HG02938 (cell line): ENCODE measurements at regions not wholly inside any gene's neighbourhood (a gene's known extent, or its start where the extent isn't known, plus 50 kb on each side); places are given as distances from the start of the nearest gene placed in this dataset.

Experiments used
- ATAC-seq: cut with Tn5 transposase; IDR thresholded peaks from one replicate; pipeline ENCODE4 v1.9.1; 2021; ENCODE audit warnings: mild to moderate bottlenecking, moderate library complexity; ENCODE audit not compliant: unreplicated experiment

DNA sequence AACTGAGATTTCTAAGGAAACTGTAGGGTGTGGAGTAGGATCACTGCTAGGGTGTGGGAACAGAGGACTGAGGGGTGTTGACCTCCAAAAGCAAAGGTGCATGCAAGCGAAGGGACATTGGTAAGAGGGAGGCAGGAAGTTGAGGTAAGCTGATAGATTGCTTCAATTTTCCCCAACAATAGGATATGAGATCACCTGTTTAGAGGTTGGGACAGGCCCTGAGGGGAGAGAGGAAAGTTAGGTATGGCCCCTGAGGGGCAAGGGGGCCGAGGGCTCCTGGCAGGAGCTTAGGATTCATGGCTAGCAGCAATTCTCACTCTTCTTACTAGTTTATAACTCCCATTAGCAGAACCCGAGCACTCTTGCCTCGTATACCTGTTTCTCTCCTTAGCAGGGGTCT lies 106.8 kb upstream of the RPS6KA2 start:
- ATAC-seq, result no peak

DNA sequence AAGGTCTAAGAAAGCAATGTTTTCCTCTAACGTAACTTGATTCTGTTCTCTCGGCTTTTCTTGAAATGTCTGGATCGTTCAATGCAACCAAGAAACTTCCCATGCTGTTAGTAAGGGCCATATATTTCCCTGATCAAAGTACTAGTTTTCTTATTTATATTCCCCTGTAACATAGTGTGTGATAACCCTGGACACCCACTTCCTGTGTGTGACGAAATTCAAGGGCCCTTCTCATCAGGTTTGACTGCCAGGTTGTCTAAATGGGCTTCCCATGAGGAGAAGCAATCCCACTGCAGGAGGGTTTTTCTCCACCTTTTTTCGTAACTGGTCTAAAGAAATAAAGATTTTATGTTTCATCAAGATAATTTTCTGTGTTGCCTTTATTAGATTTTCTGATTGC lies 102.6 kb upstream of the RPS6KA2 start:
- no peak for ATAC-seq

DNA sequence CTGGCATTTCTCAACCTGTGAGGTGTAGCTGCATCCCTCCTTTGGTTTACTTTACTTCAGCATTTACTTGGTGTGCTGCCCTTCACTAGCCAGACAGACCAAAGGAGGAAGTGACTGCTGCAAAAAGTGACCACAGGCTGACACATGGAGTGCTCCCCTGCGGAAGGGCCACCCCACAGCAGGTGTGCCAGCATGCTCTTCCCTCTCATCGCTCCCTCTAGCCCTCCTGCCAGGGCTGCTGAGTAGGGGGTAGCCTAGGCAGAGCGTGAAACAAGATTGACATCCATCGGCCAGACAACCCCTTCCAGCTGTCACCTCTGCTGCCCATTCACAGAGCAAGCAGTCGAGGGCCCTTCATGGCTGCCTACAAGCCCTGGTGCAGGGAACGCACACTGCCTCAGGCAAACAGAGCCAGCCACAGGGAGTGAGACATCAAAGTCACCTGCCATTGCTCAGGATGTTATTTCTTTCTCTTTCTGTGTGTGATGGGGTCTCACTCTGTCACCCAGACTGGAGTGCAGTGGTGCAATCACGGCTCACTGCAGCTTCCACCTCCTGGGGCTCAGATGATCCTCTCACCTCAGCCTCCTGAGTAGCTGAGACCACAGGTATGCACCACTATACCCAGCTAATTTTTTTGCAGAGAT lies 102.0 kb upstream of the RPS6KA2 start:
- no peak for ATAC-seq

DNA sequence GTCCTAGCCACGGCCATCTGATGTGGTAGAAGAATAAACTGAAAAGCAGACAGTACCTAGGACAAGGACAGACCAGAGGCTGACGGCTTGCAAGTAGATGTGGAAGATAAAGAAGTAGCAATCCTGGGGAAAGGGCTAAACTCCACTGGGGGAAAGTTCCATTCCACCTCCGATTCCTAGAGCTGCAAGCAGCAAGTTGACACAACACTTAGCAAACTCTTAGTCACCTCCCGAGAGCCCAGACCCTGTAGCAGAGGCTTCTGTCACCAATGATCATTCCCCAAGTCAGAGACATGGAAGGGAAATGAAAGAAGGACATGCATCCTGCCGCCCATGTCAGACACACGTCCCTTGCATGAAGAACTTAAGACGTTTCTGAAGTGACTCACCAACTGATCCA lies 99.2 kb upstream of the RPS6KA2 start:
- ATAC-seq, result no peak

DNA sequence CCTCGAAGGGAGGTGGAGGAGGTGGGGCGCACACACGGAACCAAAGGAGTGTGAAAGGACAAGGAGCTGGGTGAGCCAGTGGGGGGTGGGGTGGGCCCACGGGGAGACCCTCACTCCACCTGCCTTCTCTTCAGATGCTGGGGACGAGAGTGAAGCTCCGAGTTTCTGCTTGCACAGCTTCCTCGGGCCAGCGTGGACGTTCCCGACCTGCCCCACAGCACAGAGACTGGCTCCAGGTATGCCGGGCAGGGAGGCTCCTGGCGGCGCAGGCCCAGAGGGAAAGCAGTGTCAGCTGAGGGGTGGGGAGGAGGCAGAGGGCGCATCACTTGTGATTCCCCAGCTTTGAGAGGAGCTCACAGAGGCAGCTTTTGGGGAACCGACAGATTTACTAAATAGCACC lies 98.5 kb upstream of the RPS6KA2 start:
- no peak for ATAC-seq

GRCh38 chr6:166724576-166724975 lies 97.5 kb upstream of the RPS6KA2 start:
- ATAC-seq, result no peak

DNA sequence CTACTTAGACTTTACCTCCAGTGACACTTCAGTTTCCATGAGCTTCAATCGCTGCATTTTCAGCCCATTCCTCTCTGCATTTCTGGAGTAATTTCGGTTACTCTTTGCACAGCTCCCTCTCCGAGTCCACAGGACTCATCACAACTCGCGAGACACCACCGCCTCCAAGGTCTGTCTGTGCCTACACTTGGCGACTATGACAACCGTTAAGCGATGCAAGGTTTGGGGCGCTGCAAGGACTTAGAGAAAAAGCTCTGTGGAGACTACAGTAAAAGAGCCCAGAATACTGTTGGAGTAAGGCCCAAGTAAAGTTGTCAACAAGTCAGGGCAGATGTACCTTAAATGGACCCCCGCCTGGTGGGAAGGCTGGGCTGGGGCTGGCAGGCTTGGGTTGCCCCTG lies 95.7 kb upstream of the RPS6KA2 start:
- no peak for ATAC-seq

DNA sequence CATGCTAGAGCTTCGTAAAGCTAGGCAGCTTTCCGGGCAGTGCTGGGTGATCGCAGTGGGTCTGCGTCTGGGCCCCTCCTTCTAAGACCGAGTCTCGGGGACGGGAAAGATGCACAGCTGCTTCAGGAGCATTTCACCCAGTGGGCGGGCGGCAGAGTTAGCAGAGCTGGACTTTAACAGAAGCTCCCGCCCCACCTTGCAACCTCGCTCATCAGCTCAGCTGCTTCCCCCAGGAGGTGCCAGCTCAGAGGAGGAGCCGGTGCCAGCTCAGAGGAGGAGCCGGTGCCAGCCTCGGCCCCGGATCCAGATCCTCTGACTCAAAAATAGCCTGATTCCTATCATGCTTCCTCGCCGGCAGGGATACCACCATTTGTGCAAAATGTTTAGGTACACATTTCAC lies 94.5 kb upstream of the RPS6KA2 start:
- no peak for ATAC-seq

- no peak for ATAC-seq
These were observed 93.8 kb upstream of the RPS6KA2 start for GRCh38 chr6:166720856-166721255.

GRCh38 chr6:166719019-166719418 lies 92.0 kb upstream of the RPS6KA2 start:
- ATAC-seq, result no peak

- ATAC-seq, result no peak
These were observed 91.5 kb upstream of the RPS6KA2 start for GRCh38 chr6:166718516-166718915.

- ATAC-seq, result no peak
These were observed 90.0 kb upstream of the RPS6KA2 start for GRCh38 chr6:166716910-166717617.

DNA sequence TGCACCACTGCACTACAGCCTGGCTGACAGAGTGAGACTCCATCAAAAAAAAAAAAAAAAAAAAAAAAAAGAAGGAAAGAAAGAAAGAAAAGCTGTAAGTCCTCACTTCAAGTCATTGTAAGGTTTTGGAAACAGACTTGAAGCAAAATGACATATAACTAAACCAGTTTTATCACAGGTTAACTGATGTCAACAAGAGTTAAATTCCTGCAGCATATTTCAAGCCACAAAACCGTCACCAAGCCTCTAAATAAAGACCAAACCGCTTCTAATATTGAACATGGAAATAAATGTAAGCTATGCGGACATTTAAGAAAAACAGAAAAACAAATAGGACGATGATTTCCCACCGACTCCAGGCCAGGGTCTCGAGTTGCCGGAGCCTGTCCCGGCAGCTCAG lies 88.9 kb upstream of the RPS6KA2 start:
- ATAC-seq, result no peak

DNA sequence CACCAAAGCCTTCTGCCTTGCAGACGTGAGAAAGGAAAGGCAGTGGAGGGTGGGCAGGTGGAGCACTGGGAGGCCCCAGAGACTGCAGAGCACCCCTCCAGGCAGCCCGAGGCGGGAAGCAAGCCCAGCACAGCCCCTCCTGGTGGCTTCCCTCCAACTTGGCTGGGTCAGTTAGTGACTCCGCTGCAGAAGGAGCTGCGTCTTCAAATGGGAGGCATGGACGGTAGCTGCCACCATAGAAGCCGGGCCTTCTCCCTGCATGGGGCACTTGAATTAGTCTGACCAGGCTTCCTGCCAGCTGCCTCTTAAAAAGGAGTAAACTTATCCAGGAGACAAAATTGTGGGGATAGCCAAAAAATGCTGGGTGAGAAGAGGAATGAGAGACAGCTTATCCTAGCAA lies 88.0 kb upstream of the RPS6KA2 start:
- ATAC-seq, result no peak

DNA sequence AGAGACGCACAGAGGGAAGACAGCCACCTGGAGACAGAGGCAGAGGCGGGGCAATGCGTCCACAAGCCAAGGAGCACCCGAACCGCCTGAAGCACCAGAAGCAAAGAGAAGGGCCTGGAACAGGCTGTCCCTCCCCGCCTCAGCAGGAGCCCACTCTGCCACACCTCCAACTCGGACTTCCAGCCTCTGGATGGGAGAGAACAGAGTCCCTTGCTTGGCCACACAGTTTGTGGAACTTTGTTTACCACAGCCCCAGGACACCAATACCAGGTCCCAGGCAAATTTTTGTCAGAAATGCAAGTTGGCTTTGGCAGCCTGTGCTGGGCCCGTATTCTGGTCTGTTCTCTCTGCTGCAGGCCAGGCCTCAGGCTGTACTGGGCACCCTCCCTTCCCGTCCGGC lies 87.5 kb upstream of the RPS6KA2 start:
- no peak for ATAC-seq

DNA sequence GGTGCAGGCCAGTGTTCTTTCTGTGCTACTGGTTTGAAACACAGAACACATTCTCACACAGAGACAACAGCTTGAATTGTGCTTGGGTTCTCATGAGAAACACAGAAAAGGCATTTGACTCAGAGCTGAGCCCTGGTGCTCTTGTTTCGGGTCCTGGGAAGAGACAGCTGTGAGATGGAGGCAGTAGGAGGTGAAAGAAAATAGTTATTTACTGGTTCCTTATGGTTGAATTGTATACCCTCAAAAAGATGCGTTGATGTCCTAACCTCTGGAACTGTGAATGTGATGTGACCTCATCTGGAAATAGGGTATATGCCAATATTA lies 87.1 kb upstream of the RPS6KA2 start:
- ATAC-seq, result no peak

DNA sequence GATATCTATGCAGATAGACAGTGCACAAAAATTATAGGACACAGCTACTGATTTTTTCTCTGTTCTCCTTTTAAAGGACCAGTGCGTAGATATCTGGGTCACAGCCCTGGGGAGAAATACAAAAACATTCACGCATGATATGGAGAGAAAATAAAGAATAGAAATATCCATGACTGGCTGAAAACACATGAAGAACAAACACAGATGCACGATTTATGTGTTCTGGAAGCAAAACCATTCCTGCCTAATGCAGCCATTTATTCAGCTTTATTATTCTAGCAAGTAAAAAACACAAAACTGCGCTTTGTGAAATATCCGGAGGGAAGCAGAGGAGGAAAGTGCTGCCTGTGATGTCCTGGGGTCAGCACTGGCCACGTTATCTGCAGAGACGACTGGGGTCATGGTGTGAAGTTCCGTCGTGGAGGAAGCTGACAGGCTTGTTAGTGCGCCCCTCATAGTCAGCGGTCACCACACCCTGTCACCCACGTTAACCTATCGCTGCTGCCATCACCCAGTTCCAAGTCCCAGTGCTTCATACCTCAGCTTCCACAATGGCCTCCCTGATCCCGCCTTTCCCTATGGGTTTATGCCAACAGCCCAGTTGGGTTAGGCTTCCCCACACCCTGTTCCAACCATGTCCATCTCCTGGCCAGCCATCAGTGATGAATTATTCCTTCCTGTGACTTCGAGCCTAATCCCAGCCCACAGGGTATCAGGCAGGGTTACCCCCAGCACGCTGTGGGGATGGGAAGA lies 86.6 kb upstream of the RPS6KA2 start:
- ATAC-seq, result no peak

DNA sequence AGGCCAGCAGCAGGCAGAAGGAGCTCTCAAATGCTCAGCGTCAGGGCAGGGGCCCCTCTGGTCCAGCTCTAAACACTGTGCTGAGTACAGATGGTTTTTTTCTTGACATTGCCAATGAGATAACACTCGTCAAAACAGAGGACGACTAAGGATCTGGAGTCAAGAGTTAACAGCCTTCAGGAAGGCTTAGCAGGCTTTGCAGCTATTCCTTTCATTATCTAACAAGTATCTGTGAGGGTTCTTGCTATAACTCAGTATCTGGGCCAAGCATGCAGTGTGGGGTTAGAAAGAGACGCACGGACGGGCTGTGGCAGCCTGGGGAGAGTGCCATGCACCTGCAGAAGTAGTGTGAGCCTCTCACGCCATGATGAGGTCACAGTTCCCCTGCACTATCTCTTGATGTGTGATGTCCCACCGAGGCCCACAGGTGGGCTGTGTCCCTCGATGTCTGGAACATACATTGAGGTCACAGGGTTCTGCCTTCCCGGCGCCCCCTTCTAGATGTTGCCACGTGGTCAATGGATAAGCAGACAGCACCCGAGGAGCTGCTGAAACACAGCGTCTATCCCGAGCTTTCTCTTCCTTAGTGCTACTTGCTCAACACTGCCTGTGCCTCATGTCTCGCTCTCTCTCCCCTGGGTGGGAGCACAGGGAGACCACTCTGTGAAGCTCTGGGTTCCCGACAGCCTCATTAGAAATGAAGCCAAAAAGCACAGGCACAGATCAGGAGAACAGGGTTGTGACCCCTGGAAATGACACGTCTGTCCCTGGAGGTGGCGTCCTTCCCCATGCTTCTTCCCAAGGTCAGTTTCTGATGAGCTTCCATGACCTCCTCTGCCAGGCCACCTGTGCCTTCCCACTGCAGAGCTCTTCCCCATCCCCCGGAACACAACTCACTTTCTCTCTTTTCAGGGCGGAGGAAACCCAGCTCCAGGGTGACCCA lies 85.5 kb upstream of the RPS6KA2 start:
- ATAC-seq, result no peak

DNA sequence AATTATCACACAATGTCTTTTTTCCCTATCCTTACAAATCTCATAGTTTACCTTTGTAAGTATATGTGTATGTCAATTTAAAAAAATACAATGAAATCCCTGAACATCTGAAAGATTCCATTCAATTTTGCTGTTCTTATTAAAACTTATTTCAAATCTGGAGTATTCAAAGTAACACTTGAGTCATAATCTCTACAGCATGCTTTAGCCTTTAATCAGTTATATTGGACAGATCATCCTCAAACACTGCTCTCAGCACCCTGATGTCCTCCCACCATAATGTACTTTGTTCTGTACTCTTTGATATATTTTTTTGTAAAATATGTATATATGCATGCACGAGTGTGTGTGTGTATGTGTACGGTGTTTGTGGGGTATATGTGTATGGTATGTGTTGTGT lies 83.0 kb upstream of the RPS6KA2 start:
- ATAC-seq, result no peak

DNA sequence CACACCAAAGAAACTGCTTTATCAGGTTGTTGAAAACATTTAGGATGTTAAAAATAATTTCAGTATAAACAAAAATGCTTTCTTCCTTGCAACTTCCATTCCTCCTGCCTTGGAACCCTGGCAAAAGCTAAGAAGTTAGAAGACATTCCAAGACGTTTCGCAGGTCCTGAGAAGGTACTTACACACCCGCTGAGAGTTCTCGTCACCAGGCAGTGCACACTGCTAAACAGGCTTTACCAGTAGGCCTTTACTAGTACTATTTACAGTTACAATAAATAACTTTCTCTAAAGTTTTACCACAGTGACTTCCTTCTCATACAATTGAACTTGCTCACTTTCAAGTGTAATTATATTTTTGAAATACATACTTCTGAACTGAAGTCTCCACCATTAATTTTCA lies 81.4 kb upstream of the RPS6KA2 start:
- ATAC-seq, result no peak

DNA sequence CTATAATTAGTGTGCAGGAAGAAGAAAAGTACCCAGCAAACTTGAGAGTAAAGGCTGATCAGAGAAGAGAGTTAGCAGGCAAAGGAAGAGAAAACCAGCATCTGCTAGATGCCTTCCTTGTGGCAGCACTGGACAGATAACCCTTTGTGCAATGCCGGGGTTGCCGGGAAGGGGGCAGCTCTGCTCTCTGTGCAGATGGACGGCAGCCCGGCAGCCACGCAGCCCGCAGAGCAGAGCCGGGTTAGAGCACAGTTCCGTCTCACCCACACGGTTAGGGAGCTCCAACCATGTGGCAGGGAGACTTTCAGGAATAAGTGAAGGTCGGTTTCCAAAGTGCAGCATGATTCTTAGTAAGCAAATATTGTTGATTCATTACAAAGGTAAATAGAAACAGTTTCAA lies 80.0 kb upstream of the RPS6KA2 start:
- no peak for ATAC-seq
